Astrocyte of the hippocampus (primary cell): ENCODE measurements at regions not wholly inside any gene's neighbourhood (a gene's known extent, or its start where the extent isn't known, plus 50 kb on each side); places are given as distances from the start of the nearest gene placed in this dataset.
"Not testable (repeated sequence)": the region's sequence is repeated elsewhere in the genome, so short reads cannot be mapped to it uniquely, and the experiment has no call there.

Experiments used
- DNase-seq: peaks from one replicate; pipeline ENCODE4 v3.0.0; 2011; ENCODE audit warnings: low read depth, low spot score

DNA sequence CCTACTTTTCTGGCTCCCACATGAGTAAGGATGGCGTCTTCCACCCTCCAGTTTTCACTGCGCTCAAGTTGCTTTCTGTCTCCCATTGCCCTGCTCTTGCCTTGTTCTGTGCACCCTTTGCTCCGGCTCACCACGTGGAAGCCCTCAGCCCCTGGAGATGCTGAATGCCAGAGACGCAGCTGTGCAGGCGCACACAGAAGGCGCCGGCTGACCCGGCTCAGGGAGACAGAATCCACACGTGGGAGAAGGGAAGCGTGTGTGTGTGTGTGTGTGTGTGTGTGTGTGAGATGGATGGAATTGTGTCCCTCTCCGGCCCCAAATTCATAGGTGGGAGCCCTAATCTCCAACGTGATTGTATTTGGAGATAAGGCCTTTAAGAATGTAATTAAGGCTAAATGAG is 118.2 kb upstream of the ERRFI1 start:
- no peak for DNase-seq

DNA sequence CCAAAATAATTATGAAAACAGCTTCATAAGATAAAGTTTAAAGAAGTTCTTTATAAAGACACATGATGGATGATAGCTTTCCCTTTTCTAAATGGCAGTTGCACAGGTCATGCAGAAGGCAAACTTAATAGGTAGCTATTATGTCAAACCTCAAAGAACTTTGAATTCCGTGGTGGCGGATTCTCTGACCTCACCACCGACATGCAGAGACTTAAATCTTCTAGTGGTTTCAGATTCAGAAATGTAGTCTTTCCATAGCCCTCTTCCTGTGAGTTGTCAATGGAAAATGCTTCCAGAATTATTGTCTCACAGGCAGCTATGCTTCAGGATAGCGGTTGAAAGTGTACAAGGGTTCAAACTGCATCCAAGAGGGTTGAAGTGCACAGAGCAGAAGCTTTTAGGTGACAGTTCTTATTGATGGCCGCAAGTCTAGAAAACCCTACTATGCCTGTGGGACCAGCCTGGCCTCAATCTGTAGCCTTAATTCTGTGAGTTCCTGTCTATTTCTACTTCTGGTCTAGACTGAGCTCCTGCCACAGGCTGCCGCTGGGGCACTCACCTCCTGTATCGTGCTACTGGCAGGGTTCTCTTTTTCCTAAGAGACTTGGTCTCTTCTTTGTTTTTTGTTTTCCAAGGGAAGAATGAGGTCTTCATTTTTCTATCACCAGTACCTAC is 117.0 kb upstream of the ERRFI1 start:
- peak; percentile 87 for DNase-seq

DNA sequence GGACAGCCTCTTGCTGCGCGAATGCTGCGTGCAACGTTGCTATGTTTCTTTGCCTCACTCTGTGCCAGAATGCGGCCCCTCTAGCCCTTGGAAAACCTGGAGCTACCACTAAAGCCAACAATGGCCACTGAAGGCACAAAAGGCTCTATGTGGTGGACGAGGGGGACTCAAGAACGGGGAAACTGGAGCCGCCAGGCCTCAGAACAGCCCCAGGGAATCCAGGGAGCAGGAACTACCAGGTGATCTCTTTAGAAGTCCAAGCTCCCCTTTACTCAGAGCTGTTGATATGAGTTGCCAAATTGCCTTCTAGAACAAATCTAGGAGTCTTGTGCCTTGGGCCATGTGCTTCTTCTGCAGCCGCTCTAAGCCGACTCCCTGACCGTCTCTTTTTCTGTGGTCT is 113.8 kb upstream of the ERRFI1 start:
- DNase-seq, result no peak

DNA sequence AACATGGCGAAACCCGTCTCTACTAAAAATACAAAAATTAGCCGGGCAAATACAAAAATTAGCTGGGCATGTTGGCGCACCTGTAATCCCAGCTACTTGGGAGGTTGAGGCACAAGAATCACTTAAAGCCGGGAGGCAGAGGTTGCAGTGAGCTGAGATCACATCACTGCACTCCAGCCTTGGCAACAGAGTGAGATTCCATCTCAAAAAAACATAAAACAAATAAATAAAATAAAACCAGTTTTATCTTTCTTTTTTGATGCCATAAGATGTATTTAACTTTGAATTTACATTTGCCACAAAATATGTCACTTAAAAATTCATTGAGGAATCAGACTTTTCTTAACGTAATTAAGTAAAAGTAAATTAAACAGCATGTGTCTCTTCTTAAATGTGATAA is 113.3 kb upstream of the ERRFI1 start:
- DNase-seq, result no peak

DNA sequence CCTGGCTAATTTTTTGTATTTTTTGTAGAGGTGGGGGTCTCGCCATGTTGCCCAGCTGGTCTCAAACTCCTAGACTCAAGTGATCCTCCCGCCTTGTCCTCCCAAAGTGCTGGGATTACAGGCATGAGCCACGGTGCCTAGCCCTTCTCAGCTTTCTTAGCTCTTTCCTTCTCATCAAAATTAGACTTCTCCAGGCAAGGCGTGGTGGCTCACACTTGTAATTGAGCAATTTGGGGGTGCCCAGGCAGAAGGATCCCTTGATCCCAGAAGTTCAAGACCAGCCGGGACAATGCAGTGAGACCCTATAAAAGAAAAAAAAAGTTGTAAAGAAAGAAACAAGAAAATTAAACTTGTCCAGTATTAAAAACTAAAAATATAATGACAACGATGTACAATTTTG is 112.6 kb upstream of the ERRFI1 start:
- DNase-seq, result no peak

DNA sequence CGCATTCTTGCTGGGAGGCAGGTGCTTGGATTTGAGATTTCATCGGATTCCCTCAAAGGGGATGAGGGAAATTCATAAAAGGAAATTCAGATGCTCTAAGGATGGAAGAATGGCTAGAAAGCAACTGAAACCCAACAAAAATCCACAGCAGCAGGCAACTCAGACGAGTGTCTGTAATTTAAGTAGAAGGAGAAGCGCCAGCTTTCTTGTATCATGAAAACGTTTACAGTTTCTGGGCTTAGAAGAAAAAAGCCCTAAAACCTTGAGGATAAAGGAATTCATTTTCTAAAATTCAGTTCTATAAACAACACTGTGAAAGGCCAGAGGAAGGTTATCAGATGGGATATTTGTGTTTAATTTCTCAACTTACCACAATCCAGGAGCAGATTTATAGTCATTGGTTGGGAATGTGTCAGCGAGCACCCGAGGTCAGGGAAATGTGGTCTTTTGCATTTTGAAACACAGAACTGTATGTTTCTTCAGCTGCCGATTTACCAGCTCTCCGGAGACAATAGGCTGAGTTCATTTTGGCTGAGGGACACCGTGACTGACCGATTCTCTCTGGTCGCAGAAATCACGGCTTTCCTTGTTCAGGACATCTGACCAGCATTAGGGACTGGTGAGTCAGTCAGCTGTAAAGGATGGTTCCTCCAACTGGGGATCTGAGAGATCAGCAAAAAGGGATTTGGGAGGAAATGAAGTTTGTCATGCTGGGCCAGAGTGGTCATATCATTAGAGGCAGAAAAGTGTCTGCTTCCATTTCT is 111.6 kb upstream of the ERRFI1 start:
- DNase-seq, result peak; percentile 93

DNA sequence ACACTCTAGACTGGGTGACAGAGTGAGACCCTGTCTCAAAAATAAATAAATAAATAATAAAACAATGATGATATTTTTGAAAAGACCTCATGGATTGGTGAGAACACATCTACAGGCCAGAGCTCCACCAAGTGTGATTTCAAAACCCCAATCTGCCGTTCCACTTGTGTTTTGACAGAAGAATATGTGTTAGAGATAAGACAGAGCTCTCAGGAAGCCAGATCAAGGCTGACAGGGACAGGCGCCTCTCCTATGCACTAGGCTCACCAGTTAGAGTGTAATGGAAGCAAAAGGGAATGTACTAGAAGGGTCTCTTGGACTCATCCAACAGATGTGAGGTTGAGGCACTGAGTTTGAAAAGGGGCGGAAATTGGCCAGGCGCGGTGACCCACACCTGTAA is 110.7 kb upstream of the ERRFI1 start:
- no peak for DNase-seq

DNA sequence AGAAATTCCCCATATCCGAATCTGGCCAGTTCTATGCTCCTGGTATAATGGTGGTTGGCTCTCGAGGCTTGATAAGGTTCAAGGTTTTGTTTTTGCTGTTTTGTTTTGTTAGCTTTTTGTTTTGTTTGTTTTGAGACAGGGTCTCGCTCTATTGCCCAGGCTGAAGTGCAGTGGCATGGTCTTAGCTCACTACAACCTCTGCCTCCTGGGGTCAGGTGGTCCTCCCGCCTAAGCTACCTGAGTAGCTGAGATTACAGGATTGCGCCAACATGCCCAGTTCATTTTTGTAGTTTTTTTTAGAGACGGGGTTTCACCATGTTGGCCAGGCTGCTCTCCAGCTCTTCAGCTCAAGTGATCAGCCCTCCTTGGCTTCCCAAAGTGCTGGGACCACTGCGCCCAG is 109.1 kb upstream of the ERRFI1 start:
- no peak for DNase-seq

DNA sequence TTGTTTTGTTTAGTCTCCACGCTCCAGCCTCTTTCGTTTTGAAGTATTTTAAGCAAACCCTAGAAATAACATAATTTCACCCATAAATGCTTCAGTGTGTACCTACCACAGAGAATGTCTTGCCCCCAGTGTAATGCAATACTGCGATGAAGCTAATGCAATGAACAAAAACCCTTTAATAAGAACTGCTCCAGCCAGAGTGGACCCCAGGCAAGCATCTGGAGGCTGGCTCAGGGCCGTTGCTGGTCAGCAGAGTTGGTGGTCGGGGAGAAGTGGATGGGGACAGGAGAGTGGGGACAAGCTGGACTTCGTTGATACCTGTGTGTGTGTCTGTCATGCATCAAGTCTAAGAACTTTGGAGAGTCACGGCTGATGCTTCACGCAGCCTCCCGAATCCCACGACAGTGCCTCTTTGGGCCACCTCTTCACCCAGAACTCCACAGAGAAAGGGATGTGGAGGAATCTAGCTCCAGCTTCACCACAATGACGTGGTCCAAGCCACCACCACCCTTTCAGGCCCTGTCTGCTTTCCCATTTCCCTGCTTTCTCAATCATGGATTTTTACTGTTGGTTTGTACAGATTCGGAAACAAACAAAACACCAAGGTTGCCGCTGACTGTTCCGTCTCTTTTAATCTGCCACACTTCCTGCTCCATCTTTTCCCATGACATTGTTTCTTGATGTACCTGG is 108.6 kb upstream of the ERRFI1 start:
- DNase-seq, result peak; percentile 48

DNA sequence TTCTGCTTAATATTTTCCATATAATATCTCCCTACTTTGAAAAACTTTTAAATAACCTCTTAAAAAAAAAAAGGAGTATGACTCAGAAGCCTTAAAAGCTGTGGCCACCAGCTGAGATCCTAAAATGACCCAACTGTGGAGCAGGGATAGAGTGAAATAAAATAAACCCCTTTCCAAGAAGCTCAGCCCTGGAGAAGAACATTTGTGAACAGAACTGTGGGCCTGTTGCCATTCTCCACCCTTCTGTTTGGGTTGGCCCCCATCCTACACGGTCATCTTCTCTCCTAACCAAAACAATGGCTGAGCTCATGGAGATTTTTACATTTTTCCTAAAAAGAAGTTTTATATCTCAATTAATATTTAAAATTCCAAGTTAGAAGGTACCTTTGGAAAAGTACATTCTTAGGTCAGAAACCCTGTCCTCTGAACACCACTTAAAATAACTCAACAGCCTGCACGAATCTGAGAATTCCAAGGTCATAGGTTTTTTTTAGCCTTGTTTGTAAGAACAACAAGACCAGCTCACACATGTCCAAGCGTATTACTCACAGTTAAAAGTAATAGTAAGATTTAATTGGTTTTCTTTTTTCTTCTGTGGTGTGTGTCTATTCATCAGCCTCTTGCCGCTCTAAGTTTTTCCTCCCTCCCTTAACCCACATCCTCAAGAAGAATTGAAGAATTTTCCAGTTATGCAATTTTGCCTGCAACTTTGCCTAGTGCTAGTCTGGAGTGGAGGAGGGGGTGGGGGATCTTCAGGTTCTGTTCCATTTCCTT is 107.7 kb upstream of the ERRFI1 start:
- DNase-seq, result peak; percentile 89

DNA sequence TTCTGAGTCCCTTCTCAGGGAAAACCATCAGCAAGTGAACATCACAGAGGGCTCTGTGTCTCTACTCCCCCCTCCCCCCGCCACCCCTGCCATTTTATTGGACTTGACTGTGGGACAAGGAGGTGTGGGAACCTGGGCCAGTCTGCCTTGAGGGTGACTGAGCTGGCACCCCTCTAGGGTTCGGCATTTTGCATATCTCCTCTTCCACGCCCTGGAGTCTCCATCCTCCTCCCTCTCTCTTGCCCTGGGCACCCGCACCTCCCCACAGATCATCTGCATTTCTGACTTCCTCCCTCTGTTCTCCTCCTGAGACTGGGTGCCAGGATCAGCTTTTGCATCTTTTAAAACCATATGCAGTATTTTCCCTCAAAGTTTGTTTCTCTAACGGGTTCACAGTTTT is 107.1 kb upstream of the ERRFI1 start:
- DNase-seq, result peak; percentile 57

DNA sequence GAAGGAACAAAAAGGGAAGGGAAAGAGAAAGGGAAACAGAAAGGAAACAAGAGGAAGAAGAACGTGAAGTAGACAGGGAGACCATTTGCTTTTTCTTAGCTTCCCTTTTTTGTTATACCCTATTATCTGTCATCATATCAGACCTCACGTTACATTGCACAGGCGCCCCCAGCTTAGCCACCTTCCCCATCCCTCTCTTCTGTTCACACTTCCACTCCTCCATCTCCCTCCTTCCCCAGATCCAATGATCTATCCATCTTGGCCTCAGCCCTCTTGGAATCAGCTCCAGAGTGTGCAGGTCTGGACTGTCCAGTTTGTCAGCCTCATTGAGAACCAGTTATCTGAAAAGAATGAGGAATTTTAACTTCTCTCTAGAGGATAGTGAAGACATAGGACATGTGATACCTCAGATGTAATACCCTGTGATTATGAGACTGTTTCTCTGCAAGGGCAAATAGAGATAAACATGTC is 101.1 kb upstream of the ERRFI1 start:
- no peak for DNase-seq

DNA sequence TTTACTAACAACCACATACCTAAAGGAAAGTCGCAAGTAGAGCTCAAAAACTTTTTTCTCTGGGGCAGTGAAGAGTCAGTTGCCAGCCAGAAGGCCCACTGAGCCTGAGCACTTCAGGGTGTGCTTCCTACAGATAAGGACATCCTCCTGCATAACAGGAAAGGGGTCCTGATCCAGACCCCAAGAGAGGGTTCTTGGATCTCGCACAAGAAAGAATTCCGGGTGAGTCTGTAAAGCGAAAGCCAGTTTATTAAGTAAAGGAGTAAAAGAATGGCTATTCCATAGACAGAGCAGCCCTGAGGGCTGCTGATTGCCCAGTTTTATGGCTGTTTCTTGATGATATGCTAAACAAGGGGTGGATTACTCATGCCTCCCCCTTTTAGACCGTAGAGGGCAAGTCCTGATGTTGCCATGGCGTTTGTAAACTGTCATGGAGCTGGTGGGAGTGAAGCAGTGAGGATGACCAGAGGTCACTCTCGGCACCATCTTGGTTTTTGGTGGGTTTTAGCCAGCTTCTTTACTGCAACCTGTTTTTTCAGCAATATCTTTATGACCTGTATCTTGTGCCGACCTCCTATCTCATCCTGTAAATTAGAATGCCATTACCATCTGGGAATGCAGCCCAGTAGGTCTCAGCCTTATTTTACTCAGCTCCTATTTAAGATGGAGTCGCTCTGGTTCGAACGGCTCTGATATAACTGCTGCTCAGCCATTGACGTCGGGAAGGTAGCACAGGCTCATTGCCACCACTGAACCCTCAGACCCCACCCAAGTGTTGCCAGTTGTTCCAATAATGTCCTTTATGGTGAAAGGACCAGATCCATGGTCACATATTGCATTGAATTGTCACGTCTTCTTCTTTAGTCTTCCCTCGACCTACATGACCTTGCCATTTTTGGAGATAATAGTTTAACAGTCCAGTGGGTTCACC is 96.6 kb upstream of the ERRFI1 start:
- peak; percentile 70 for DNase-seq

DNA sequence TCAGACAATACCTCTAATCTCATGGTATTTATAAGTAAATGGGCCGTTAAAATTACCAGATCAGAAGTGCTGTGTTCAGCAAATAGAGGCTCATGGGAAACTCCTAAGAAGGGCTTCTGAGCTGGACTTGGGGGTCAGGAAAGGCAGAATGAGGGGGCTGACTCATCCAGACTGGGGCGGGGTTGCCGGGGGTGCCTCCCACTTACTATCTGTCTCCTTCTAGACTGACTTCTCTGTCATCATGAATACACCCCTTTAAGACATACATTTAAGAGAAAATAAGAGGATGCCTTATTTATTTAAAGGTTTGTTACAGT is 96.0 kb upstream of the ERRFI1 start:
- DNase-seq, result peak; percentile 45

DNA sequence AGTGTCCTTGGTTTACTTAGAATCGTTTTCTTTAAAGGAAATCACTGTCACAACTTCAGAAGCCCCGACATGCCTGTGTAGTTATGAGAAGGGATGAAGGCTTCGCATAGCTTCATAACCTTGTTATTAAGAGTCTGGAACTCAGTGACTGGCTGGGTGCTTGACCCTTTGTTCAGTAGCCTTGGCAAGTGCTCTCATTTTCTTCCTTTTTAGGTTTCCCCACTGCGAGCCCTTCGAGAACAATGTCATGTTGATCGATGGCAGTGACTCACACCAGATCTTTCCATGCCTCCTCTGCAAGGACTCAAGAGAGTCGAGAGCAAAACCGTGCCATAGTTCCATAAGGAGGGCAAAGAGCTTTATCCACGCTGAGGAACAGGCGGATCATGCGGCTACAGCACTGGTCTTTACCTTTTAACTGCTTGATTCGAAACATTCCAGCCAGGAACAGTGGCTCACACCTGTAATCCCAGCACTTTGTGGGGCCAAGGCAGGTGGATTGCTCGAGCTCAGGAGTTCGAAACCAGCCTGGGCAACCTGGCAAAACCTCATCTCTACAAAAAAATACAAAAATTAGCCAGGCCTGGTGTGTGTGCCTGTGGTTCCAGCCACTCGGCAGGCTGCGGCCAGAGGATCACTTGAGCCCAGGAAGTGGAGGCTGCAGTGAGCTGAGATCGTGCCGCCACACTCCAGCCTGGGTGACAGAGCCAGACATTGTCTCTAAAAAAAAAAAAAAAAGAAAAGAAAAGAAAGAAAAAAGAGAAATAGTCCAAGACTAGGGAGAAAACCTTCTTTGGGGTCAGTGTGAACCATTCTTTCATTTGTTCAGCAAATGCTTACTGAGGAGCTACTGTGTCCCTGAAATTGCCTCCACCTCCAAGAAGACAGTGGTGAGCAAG is 95.4 kb upstream of the ERRFI1 start:
- peak; percentile 96 for DNase-seq

DNA sequence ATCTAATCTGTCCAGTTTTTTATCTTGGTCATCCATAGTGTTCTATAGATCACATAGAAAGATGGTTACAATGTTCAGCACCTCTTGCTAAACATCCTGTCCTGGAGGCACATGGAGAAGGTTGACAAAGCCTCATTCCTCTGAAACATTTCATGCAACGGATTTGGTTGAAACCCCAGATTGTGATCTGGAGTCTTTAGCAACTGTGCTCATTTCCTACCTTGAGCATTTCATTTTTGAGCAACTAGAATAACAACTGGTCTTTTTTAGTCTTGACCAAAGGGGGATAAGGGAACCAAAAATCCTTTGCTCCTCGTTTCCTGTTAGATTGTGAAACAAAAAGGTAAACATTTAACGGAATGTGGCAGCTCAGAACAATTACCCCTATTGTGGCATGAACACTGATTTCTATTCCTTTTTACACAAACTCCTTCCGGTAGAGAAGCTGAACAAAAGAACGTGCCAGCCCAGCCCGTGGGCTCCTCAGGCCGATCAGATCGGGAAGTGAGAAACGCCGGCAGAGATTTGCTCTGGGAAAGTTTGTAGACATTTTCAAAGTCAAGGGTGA is 94.7 kb upstream of the ERRFI1 start:
- peak; percentile 83 for DNase-seq

DNA sequence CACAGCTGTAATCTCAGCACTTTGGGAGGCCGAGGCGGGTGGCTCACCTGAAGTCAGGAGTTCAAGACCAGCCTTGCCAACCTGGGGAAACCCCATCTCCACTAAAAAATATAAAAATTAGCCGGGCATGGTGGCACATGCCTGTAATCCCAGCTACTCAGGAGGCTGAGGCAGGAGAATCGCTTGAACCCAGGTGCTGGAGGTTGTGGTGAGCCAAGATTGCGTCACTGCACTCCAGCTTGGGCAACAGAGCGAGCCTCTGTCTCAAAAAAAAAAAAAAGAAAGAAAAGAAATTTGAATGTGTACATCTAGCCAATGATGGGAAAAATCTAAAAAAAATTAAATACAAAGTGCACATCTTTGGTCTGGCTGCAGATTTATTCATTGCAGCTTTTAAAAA is 92.6 kb upstream of the ERRFI1 start:
- not testable (repeated sequence) for DNase-seq

DNA sequence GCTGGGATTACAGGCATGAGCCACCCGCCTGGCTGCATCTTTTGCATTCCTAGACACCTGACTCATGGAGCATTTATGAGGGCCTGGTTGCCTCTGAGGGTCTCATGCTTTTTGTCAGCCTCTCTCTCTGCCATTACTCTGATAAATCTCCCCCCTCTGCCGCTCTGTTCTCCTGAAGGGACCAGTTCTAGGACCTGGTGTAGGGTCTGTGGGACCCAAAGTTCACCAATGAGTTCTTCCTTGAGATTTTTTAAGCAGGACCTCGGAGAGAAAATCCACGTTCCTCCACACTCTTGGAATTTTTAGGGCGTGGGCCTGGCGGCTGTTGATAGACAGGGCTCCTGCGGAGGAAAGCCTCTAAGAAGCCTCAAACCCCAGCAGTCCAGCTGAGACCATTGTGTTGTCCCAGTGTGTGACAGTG is 91.9 kb upstream of the ERRFI1 start:
- DNase-seq, result peak; percentile 55

DNA sequence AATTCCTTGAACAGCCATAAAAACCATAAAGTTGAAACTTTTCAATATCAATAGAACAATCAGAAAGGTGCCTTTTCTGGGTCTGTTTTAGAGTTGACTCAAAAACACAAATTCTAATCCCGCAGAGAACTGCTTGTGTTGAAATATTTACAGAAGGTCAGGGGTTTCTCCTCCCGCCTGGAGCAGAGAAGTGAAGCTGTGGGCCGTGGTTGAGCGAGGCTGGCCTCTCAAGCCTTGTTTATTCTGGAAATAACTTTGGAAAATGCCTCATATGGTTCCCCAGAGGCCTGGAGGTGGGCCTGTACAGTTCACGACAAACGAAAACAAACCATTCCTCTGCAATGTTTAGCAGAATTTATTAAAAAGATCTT is 90.8 kb upstream of the ERRFI1 start:
- peak; percentile 85 for DNase-seq

DNA sequence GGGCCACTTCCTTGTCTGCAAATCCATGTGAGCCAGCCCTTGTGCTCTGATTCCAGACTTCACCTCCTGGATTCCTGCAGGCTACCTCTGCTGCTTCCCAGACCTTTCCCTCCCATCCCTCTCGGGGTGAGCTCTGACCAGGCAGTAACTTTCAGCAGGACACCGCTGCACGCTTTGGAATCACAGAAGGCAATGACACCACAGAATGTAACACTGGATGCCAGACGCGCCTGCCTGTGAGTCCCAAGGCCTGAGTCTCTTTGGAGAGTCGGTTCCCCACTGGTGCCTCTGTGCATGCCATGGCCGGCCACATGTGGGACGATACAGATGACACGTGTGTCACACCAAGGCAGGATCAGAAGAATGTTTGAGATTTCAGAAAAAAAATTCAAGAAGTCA is 89.7 kb upstream of the ERRFI1 start:
- DNase-seq, result no peak
